ENCODE measurements at regions not wholly inside any gene's neighbourhood (a gene's known extent, or its start where the extent isn't known, plus 50 kb on each side); places are given as distances from the start of the nearest gene placed in this dataset.

GRCh38 chr4:31968842-31969241, 1248.7 kb downstream of the PCDH7 start:
- Histone ChIP-seq H3K4me3 (ENCODE audit: low read length) (no peak overlapping the region), H3K9me3 (ENCODE audit: control insufficient read depth, insufficient read depth, low read length) (no peaks in the 10 kb centered on the region), H3K4me1 (ENCODE audit: control insufficient read depth, insufficient read depth, low read length) (no peaks in the 10 kb centered on the region), H3K27me3 (ENCODE audit: control insufficient read depth, insufficient read depth, low read length) (no peaks in the 10 kb centered on the region), H3K27ac (ENCODE audit: low read length) (no peak overlapping the region), H3K36me3 (ENCODE audit: control insufficient read depth, insufficient read depth, low read length) (no peaks in the 10 kb centered on the region)
- no peak for DNase-seq (ENCODE audit: low read depth, low spot score)
- no CpG with 5 or more reads among the region's 2 CpGs for WGBS (ENCODE audit: insufficient coverage, insufficient read length)

- no peak overlapping the region for H3K27ac ChIP-seq (ENCODE audit: low read length)
- WGBS (ENCODE audit: insufficient coverage, insufficient read length), result no CpG with 5 or more reads among the region's 2 CpGs
- DNase-seq (ENCODE audit: low read depth, low spot score), result no peak
- no peaks in the 10 kb centered on the region for H3K36me3 ChIP-seq (ENCODE audit: control insufficient read depth, insufficient read depth, low read length)
- no peaks in the 10 kb centered on the region for H3K9me3 ChIP-seq (ENCODE audit: control insufficient read depth, insufficient read depth, low read length)
- H3K4me3 ChIP-seq (ENCODE audit: low read length), result no peak overlapping the region
- H3K27me3 ChIP-seq (ENCODE audit: control insufficient read depth, insufficient read depth, low read length), result no peaks in the 10 kb centered on the region
- no peaks in the 10 kb centered on the region for H3K4me1 ChIP-seq (ENCODE audit: control insufficient read depth, insufficient read depth, low read length)
These were observed 1254.4 kb downstream of the PCDH7 start for GRCh38 chr4:31974490-31975002.

- no CpG with 5 or more reads among the region's 2 CpGs for WGBS (ENCODE audit: insufficient coverage, insufficient read length)
These were observed 1259.8 kb downstream of the PCDH7 start for GRCh38 chr4:31979988-31980387.

GRCh38 chr4:31983246-31983645, 1263.1 kb downstream of the PCDH7 start:
- H3K27me3 ChIP-seq (ENCODE audit: control insufficient read depth, insufficient read depth, low read length), result no peaks in the 10 kb centered on the region
- no peaks in the 10 kb centered on the region for H3K9me3 ChIP-seq (ENCODE audit: control insufficient read depth, insufficient read depth, low read length)
- no peak overlapping the region for H3K27ac ChIP-seq (ENCODE audit: low read length)
- WGBS (ENCODE audit: insufficient coverage, insufficient read length), result no CpG with 5 or more reads among the region's 1 CpG
- no peak overlapping the region for H3K4me3 ChIP-seq (ENCODE audit: low read length)
- DNase-seq (ENCODE audit: low read depth, low spot score), result no peak
- H3K36me3 ChIP-seq (ENCODE audit: control insufficient read depth, insufficient read depth, low read length), result no peaks in the 10 kb centered on the region
- no peaks in the 10 kb centered on the region for H3K4me1 ChIP-seq (ENCODE audit: control insufficient read depth, insufficient read depth, low read length)

More at GRCh38 chr4:31979988-31980387, 1259.8 kb downstream of the PCDH7 start:
- H3K9me3 ChIP-seq (ENCODE audit: control insufficient read depth, insufficient read depth, low read length), result no peaks in the 10 kb centered on the region
- no peaks in the 10 kb centered on the region for H3K27me3 ChIP-seq (ENCODE audit: control insufficient read depth, insufficient read depth, low read length)
- DNase-seq (ENCODE audit: low read depth, low spot score), result no peak
- H3K36me3 ChIP-seq (ENCODE audit: control insufficient read depth, insufficient read depth, low read length), result no peaks in the 10 kb centered on the region
- no peak overlapping the region for H3K27ac ChIP-seq (ENCODE audit: low read length)
- H3K4me1 ChIP-seq (ENCODE audit: control insufficient read depth, insufficient read depth, low read length), result no peaks in the 10 kb centered on the region
- H3K4me3 ChIP-seq (ENCODE audit: low read length), result no peak overlapping the region

- Histone ChIP-seq H3K27me3 (ENCODE audit: control insufficient read depth, insufficient read depth, low read length) (no peaks in the 10 kb centered on the region), H3K27ac (ENCODE audit: low read length) (no peak overlapping the region), H3K4me1 (ENCODE audit: control insufficient read depth, insufficient read depth, low read length) (no peaks in the 10 kb centered on the region), H3K4me3 (ENCODE audit: low read length) (no peak overlapping the region), H3K9me3 (ENCODE audit: control insufficient read depth, insufficient read depth, low read length) (no peaks in the 10 kb centered on the region), H3K36me3 (ENCODE audit: control insufficient read depth, insufficient read depth, low read length) (no peaks in the 10 kb centered on the region)
- no peak for DNase-seq (ENCODE audit: low read depth, low spot score)
These were observed 1263.5 kb downstream of the PCDH7 start for GRCh38 chr4:31983677-31984076.

GRCh38 chr4:31984872-31985271, 1264.7 kb downstream of the PCDH7 start:
- Histone ChIP-seq H3K27ac (ENCODE audit: low read length) (no peak overlapping the region), H3K9me3 (ENCODE audit: control insufficient read depth, insufficient read depth, low read length) (no peaks in the 10 kb centered on the region), H3K36me3 (ENCODE audit: control insufficient read depth, insufficient read depth, low read length) (no peaks in the 10 kb centered on the region), H3K4me3 (ENCODE audit: low read length) (no peak overlapping the region), H3K27me3 (ENCODE audit: control insufficient read depth, insufficient read depth, low read length) (no peaks in the 10 kb centered on the region), H3K4me1 (ENCODE audit: control insufficient read depth, insufficient read depth, low read length) (no peaks in the 10 kb centered on the region)
- WGBS (ENCODE audit: insufficient coverage, insufficient read length), result no CpG with 5 or more reads among the region's 2 CpGs
- DNase-seq (ENCODE audit: low read depth, low spot score), result no peak

GRCh38 chr4:31995943-31996901, 1276.1 kb downstream of the PCDH7 start:
- Histone ChIP-seq H3K4me3 (ENCODE audit: low read length) (no peak overlapping the region; the same call in 1 of the 2 replicates), H3K9me3 (ENCODE audit: control insufficient read depth, insufficient read depth, low read length) (no peaks in the 10 kb centered on the region), H3K4me1 (ENCODE audit: control insufficient read depth, insufficient read depth, low read length) (no peaks in the 10 kb centered on the region; the same call in none of the 2 replicates), H3K36me3 (ENCODE audit: control insufficient read depth, insufficient read depth, low read length) (no peaks in the 10 kb centered on the region), H3K27me3 (ENCODE audit: control insufficient read depth, insufficient read depth, low read length) (no peaks in the 10 kb centered on the region), H3K27ac (ENCODE audit: low read length) (no peak overlapping the region)
- no CpG with 5 or more reads among the region's 55 CpGs for WGBS (ENCODE audit: insufficient coverage, insufficient read length)
- no peak for DNase-seq (ENCODE audit: low read depth, low spot score)

- no CpG with 5 or more reads among the region's 2 CpGs for WGBS (ENCODE audit: insufficient coverage, insufficient read length)
- H3K36me3 ChIP-seq (ENCODE audit: control insufficient read depth, insufficient read depth, low read length), result no peaks in the 10 kb centered on the region
- no peak overlapping the region for H3K4me3 ChIP-seq (ENCODE audit: low read length)
- H3K9me3 ChIP-seq (ENCODE audit: control insufficient read depth, insufficient read depth, low read length), result no peaks in the 10 kb centered on the region
- no peaks in the 10 kb centered on the region for H3K27me3 ChIP-seq (ENCODE audit: control insufficient read depth, insufficient read depth, low read length)
- no peak overlapping the region for H3K27ac ChIP-seq (ENCODE audit: low read length)
- H3K4me1 ChIP-seq (ENCODE audit: control insufficient read depth, insufficient read depth, low read length), result no peaks in the 10 kb centered on the region; the same call in 1 of the 2 replicates
- no peak for DNase-seq (ENCODE audit: low read depth, low spot score)
These were observed 1278.6 kb downstream of the PCDH7 start for GRCh38 chr4:31998807-31999206.

GRCh38 chr4:31999848-32000247, 1279.7 kb downstream of the PCDH7 start:
- no peak for DNase-seq (ENCODE audit: low read depth, low spot score)
- no peaks in the 10 kb centered on the region for H3K9me3 ChIP-seq (ENCODE audit: control insufficient read depth, insufficient read depth, low read length)
- H3K4me1 ChIP-seq (ENCODE audit: control insufficient read depth, insufficient read depth, low read length), result no peaks in the 10 kb centered on the region; the same call in 1 of the 2 replicates
- H3K27ac ChIP-seq (ENCODE audit: low read length), result no peak overlapping the region
- no peaks in the 10 kb centered on the region for H3K36me3 ChIP-seq (ENCODE audit: control insufficient read depth, insufficient read depth, low read length)
- no peaks in the 10 kb centered on the region for H3K27me3 ChIP-seq (ENCODE audit: control insufficient read depth, insufficient read depth, low read length)
- no CpG with 5 or more reads among the region's 1 CpG for WGBS (ENCODE audit: insufficient coverage, insufficient read length)
- no peak overlapping the region for H3K4me3 ChIP-seq (ENCODE audit: low read length)

- WGBS (ENCODE audit: insufficient coverage, insufficient read length), result no CpG with 5 or more reads among the region's 4 CpGs
- no peaks in the 10 kb centered on the region for H3K36me3 ChIP-seq (ENCODE audit: control insufficient read depth, insufficient read depth, low read length)
- no peaks in the 10 kb centered on the region; the same call in 1 of the 2 replicates for H3K4me1 ChIP-seq (ENCODE audit: control insufficient read depth, insufficient read depth, low read length)
- no peaks in the 10 kb centered on the region for H3K27me3 ChIP-seq (ENCODE audit: control insufficient read depth, insufficient read depth, low read length)
- H3K27ac ChIP-seq (ENCODE audit: low read length), result no peak overlapping the region
- H3K9me3 ChIP-seq (ENCODE audit: control insufficient read depth, insufficient read depth, low read length), result no peaks in the 10 kb centered on the region
- no peak overlapping the region for H3K4me3 ChIP-seq (ENCODE audit: low read length)
- DNase-seq (ENCODE audit: low read depth, low spot score), result no peak
These were observed 1280.8 kb downstream of the PCDH7 start for GRCh38 chr4:32000846-32001488.

Data from iPS DF 6.9 (cell line).